MCF 10A (cell line): ENCODE measurements at regions not wholly inside any gene's neighbourhood (a gene's known extent, or its start where the extent isn't known, plus 50 kb on each side); places are given as distances from the start of the nearest gene placed in this dataset.

Experiments used
- BruUV-seq: library from RNA; stranded (reverse); fragments of 400-500 nt; replicated peaks from 2 replicates; lab custom pipeline; 2021; lab: Mats Ljungman, UMichigan
- CTCF ChIA-PET: fragments of 300-600 bp; sonication (Branson Sonifier 250); formaldehyde crosslinking; extraction: SDS; loops from one replicate; lab custom pipeline; 2021; ENCODE audit warnings: antibody characterized with exemption, inconsistent platforms; lab: Yijun Ruan, JAX
- POLR2A ChIA-PET: fragments of 300-600, 350-650 bp; sonication (Branson Sonifier 250); formaldehyde crosslinking; extraction: SDS; loops from one replicate; lab custom pipeline; 2020; ENCODE audit warnings: antibody characterized with exemption, inconsistent platforms; lab: Yijun Ruan, JAX
- DNase-seq: peaks from one replicate; pipeline ENCODE4 v3.0.0-alpha.2; 2018; ENCODE audit not compliant: unreplicated experiment
- H3K27ac Mint-ChIP-seq: one replicate; pipeline ENCODE4 v1.8.0; 2022; ENCODE audit warnings: mild to moderate bottlenecking, low read depth, mixed read lengths; ENCODE audit not compliant: unreplicated experiment
- H3K27me3 Mint-ChIP-seq: one replicate; pipeline ENCODE4 v1.8.0; 2022; ENCODE audit warnings: mixed read lengths; ENCODE audit not compliant: insufficient read depth, unreplicated experiment
- H3K36me3 Mint-ChIP-seq: one replicate; pipeline ENCODE4 v1.8.0; 2022; ENCODE audit warnings: mild to moderate bottlenecking, moderate library complexity, mixed read lengths; ENCODE audit not compliant: insufficient read depth, unreplicated experiment
- H3K4me1 Mint-ChIP-seq: one replicate; pipeline ENCODE4 v1.8.0; 2022; ENCODE audit warnings: mixed read lengths; ENCODE audit not compliant: insufficient read depth, unreplicated experiment
- H3K4me3 Mint-ChIP-seq: one replicate; pipeline ENCODE4 v1.8.0; 2022; ENCODE audit warnings: mild to moderate bottlenecking, moderate library complexity, mixed read lengths; ENCODE audit not compliant: unreplicated experiment
- H3K9me3 Mint-ChIP-seq: one replicate; pipeline ENCODE4 v1.8.0; 2022; ENCODE audit warnings: mixed read lengths; ENCODE audit not compliant: unreplicated experiment
- CTCF ChIP-seq: fragments of 200-600 bp; IDR thresholded peaks from one replicate; pipeline ENCODE4 v1.8.0; 2022; ENCODE audit warnings: antibody characterized with exemption, mild to moderate bottlenecking; ENCODE audit not compliant: unreplicated experiment
- intact Hi-C: fragments of 100-400 bp; cut with micrococcal nuclease; formaldehyde crosslinking; loops from 2 replicates; pipeline ENCODE4 v1.14.1; 2022

GRCh38 chr9:82790875-82791274 lies 272.1 kb downstream of the RASEF start:
- H3K27me3 Mint-ChIP-seq = no peaks in the 10 kb centered on the region
- no peaks in the 10 kb centered on the region for H3K4me1 Mint-ChIP-seq
- TF ChIP-seq CTCF = no peak
- ChIA-PET POLR2A (no interaction called here), CTCF (no interaction called here)
- no peaks in the 10 kb centered on the region for H3K9me3 Mint-ChIP-seq
- intact Hi-C loops = no loop called here
- DNase-seq = no peak
- no peak overlapping the region for H3K27ac Mint-ChIP-seq
- peaks cover 5% of the 10 kb centered on the region for H3K36me3 Mint-ChIP-seq
- H3K4me3 Mint-ChIP-seq = no peak overlapping the region
- no TSS peak for BruUV-seq

- no peaks in the 10 kb centered on the region for H3K27me3 Mint-ChIP-seq
- CTCF ChIA-PET = no interaction called here
Measured at GRCh38 chr9:82791692-82792091, 271.2 kb downstream of the RASEF start.

GRCh38 chr9:82797534-82797933 lies 265.4 kb downstream of the RASEF start:
- no peak for TF ChIP-seq CTCF
- POLR2A ChIA-PET = no interaction called here
- Mint-ChIP-seq H3K4me3 (no peak overlapping the region), H3K36me3 (no peaks in the 10 kb centered on the region), H3K4me1 (no peaks in the 10 kb centered on the region), H3K27ac (no peak overlapping the region), H3K27me3 (no peaks in the 10 kb centered on the region), H3K9me3 (no peaks in the 10 kb centered on the region)
- intact Hi-C loops = no loop called here
- no peak for DNase-seq
- CTCF ChIA-PET = no interaction called here
- BruUV-seq = no TSS peak

More at GRCh38 chr9:82791692-82792091, 271.2 kb downstream of the RASEF start:
- DNase-seq = no peak
- Mint-ChIP-seq H3K36me3 (peaks cover 5% of the 10 kb centered on the region), H3K9me3 (no peaks in the 10 kb centered on the region), H3K4me3 (no peak overlapping the region), H3K4me1 (no peaks in the 10 kb centered on the region), H3K27ac (no peak overlapping the region)
- POLR2A ChIA-PET = no interaction called here
- no TSS peak for BruUV-seq
- intact Hi-C loops = no loop called here
- no peak for TF ChIP-seq CTCF

GRCh38 chr9:82799286-82799685 lies 263.7 kb downstream of the RASEF start:
- no peak overlapping the region for H3K4me3 Mint-ChIP-seq
- no peaks in the 10 kb centered on the region for H3K27me3 Mint-ChIP-seq
- POLR2A ChIA-PET = no interaction called here
- H3K36me3 Mint-ChIP-seq = no peaks in the 10 kb centered on the region
- no peak overlapping the region for H3K27ac Mint-ChIP-seq
- no peak for DNase-seq
- no peaks in the 10 kb centered on the region for H3K9me3 Mint-ChIP-seq
- TF ChIP-seq CTCF = no peak
- CTCF ChIA-PET = interaction anchor here (0.6 to 0.8 kb wide), 3 partner anchors 38 to 1636 kb away, joined by 3 to 5 read pairs (median 3); no protein-coding TSS in a partner anchor
- intact Hi-C loops = no loop called here
- no TSS peak for BruUV-seq
- H3K4me1 Mint-ChIP-seq = no peaks in the 10 kb centered on the region
